HUES48 (cell line): ENCODE measurements at regions not wholly inside any gene's neighbourhood (a gene's known extent, or its start where the extent isn't known, plus 50 kb on each side); places are given as distances from the start of the nearest gene placed in this dataset.

Source experiments
- H3K27ac ChIP-seq: one replicate; pipeline ENCODE4 v1.7.0; 2013; ENCODE audit warnings: low read depth, low read length, inconsistent platforms
- H3K27me3 ChIP-seq: 2 replicates; pipeline ENCODE4 v1.6.1; 2013; ENCODE audit warnings: mild to moderate bottlenecking, low read length; ENCODE audit not compliant: control insufficient read depth, insufficient read depth
- H3K36me3 ChIP-seq: 2 replicates; pipeline ENCODE4 v1.6.1; 2013; ENCODE audit warnings: low read length; ENCODE audit not compliant: control insufficient read depth, insufficient read depth
- H3K4me1 ChIP-seq: 2 replicates; pipeline ENCODE4 v1.6.1; 2013; ENCODE audit warnings: mild to moderate bottlenecking, low read length; ENCODE audit not compliant: control insufficient read depth, insufficient read depth
- H3K4me3 ChIP-seq: 2 replicates; pipeline ENCODE4 v1.5.1; 2013; ENCODE audit warnings: mild to moderate bottlenecking, low read depth, low read length
- H3K9ac ChIP-seq: 2 replicates; pipeline ENCODE4 v1.6.1; 2013; ENCODE audit warnings: mild to moderate bottlenecking, low read depth, low read length, moderate library complexity
- H3K9me3 ChIP-seq: 2 replicates; pipeline ENCODE4 v1.6.1; 2013; ENCODE audit warnings: low read length; ENCODE audit not compliant: control insufficient read depth, insufficient read depth

DNA sequence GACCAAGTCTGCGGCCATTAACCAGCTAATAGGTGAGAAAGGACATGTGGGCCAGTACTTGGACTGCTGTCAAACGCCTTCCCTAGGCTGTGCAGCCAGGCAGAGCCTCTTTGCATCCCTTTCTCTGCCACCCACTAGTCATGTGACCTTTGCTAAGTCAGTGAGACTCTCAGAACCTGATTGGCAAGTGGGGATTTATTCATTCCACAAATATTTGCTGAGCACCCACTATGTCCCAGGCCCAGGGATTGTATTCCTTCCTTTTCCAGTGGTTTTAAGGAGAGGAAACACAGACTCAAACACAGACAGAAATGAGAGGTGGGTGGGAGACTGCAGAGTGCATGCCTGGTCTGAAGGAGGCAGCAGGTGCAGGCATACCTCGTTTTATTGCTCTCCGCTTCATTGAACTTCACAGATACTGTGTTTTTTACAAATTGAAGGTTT, 71.6 kb upstream of the GALNT10 start:
- no peaks in the 10 kb centered on the region for H3K9me3 ChIP-seq

DNA sequence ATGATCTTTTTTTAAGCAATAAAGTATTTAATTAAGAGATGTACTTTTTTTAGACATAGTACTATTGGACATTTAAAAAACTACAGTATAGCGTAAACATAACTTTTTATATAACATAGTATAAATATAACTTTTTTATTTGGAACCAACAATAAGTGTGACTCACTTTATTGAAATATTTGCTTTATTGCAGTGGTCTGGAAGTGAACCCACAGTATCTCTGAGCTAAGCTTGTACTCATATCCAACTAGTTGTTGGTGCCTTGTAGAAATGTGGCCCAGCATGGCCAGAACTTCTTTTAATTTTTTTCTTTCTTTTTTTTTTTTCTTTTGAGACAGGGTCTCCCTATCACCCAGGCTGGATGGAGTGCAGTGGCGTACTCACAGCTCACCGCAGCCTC, 61.5 kb upstream of the GALNT10 start:
- Histone ChIP-seq H3K27me3 (no peaks in the 10 kb centered on the region; the same call in 1 of the 2 replicates), H3K9me3 (no peaks in the 10 kb centered on the region), H3K4me3 (no peak overlapping the region), H3K36me3 (no peaks in the 10 kb centered on the region), H3K4me1 (no peaks in the 10 kb centered on the region), H3K27ac (no peak overlapping the region), H3K9ac (no peak overlapping the region)

More for the DNA sequence above, 71.6 kb upstream of the GALNT10 start:
- 0 out of 2 replicates have a peak, but pooled peaks cover 6% of the 10 kb centered on the region for H3K4me1 ChIP-seq
- H3K36me3 ChIP-seq = no peaks in the 10 kb centered on the region
- H3K9ac ChIP-seq = no peak overlapping the region
- no peak overlapping the region for H3K27ac ChIP-seq
- no peak overlapping the region for H3K4me3 ChIP-seq
- H3K27me3 ChIP-seq = no peaks in the 10 kb centered on the region

- no peaks in the 10 kb centered on the region for H3K36me3 ChIP-seq
- H3K27ac ChIP-seq = no peak overlapping the region
- no peak overlapping the region for H3K4me3 ChIP-seq
- no peaks in the 10 kb centered on the region for H3K4me1 ChIP-seq
- H3K27me3 ChIP-seq = no peaks in the 10 kb centered on the region; the same call in 1 of the 2 replicates
- H3K9me3 ChIP-seq = no peaks in the 10 kb centered on the region
- H3K9ac ChIP-seq = no peak overlapping the region
These were observed 60.6 kb upstream of the GALNT10 start for GRCh38 chr5:154129921-154130320.

DNA sequence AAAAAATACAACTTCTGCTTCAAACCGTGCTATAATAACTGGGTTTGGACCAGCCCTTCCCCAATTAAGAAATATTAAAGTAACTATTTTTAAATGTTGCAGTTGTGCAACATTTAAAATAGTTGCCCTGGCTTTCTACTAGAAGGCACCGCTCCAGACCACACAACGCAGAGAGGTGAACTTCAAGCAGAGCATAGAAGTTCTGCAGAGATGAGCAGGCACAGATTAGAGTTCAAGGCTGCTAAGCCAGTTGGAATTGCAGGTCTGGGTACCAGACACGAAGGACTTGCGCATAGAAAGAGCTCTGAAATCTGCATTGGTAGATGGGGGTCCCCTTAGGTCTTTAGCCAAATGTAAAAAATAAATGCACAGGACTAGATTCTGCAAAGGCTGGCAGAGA, 58.7 kb upstream of the GALNT10 start:
- H3K27me3 ChIP-seq = no peaks in the 10 kb centered on the region; the same call in 1 of the 2 replicates
- no peaks in the 10 kb centered on the region for H3K9me3 ChIP-seq
- H3K4me1 ChIP-seq = 0 out of 2 replicates have a peak, but pooled peaks cover 4% of the 10 kb centered on the region
- H3K36me3 ChIP-seq = no peaks in the 10 kb centered on the region
- no peak overlapping the region for H3K27ac ChIP-seq
- no peak overlapping the region for H3K9ac ChIP-seq
- no peak overlapping the region for H3K4me3 ChIP-seq

GRCh38 chr5:154132718-154133307, 57.7 kb upstream of the GALNT10 start:
- no peaks in the 10 kb centered on the region for H3K9me3 ChIP-seq
- H3K4me3 ChIP-seq = no peak overlapping the region
- H3K27ac ChIP-seq = no peak overlapping the region
- H3K27me3 ChIP-seq = no peaks in the 10 kb centered on the region; the same call in 1 of the 2 replicates
- H3K4me1 ChIP-seq = 0 out of 2 replicates have a peak, but pooled peaks cover 4% of the 10 kb centered on the region
- no peaks in the 10 kb centered on the region for H3K36me3 ChIP-seq
- no peak overlapping the region for H3K9ac ChIP-seq

DNA sequence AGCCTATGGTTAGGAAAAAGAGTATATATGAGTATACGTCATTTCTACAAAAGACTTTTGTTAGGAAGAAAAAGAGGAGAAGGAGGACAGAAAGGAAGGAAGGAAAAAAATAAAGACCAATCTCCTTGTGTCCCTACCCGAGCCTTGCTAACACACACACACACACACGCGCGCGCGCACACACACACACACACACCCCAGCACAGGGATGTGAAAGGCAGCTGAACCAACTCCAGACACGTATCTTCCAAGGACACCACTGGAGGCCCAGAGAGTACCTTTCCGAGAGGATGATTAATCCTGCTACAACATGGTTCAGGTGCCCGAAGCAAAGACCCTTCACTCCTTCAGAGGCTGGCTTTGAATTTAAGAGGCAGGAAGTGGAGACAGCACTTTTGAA, 56.9 kb upstream of the GALNT10 start:
- Histone ChIP-seq H3K27me3 (no peaks in the 10 kb centered on the region; the same call in 1 of the 2 replicates), H3K9me3 (no peaks in the 10 kb centered on the region), H3K9ac (no peak overlapping the region), H3K4me1 (0 out of 2 replicates have a peak, but pooled peaks cover 4% of the 10 kb centered on the region), H3K36me3 (no peaks in the 10 kb centered on the region), H3K4me3 (no peak overlapping the region), H3K27ac (no peak overlapping the region)

DNA sequence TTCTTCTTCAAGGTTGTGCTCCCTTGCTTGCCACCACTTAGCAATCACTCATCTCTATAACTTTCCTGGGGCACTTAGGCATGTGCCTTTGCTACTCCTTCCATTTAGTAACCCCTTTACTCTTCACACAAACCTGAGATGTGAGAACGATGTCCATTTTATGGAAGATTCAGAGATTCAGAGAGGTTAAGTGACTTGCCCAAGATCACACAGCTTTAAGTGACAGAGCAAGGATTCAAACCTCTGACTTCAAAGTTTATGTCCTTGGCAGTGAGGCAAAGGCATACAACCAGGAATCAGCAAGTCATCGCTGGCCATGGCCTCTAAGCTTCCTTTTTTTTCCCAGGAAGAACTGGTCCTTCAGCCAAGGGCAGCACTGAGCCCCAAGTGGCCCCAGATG, 56.0 kb upstream of the GALNT10 start:
- no peaks in the 10 kb centered on the region for H3K9me3 ChIP-seq
- no peak overlapping the region for H3K27ac ChIP-seq
- no peaks in the 10 kb centered on the region; the same call in 1 of the 2 replicates for H3K27me3 ChIP-seq
- H3K36me3 ChIP-seq = no peaks in the 10 kb centered on the region
- no peak overlapping the region for H3K9ac ChIP-seq
- H3K4me3 ChIP-seq = no peak overlapping the region
- 0 out of 2 replicates have a peak, but pooled peaks cover 4% of the 10 kb centered on the region for H3K4me1 ChIP-seq

- Histone ChIP-seq H3K9me3 (no peaks in the 10 kb centered on the region), H3K27me3 (no peaks in the 10 kb centered on the region; the same call in 1 of the 2 replicates), H3K4me3 (no peak overlapping the region), H3K36me3 (no peaks in the 10 kb centered on the region), H3K27ac (no peak overlapping the region), H3K4me1 (0 out of 2 replicates have a peak, but pooled peaks cover 4% of the 10 kb centered on the region), H3K9ac (no peak overlapping the region)
These were observed 55.3 kb upstream of the GALNT10 start for GRCh38 chr5:154135125-154135817.

DNA sequence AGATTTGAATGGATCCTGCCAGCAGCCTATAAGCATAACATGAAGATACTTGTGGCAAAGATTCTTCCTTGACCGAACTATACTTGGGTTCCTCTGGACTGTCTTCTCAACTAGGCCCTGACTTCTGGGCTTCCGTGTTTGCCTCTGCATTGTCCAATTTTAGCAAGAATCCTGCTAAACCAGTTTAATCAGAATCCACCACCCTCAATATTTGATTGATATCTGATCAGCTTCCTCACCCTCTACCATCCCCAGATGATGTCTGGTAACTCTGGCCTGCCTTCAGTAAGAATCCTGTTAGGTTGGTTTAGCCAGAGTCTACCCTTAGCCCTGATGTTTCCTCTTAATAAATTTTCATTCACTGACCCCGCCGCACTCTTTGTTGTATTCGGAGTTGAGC, 54.4 kb upstream of the GALNT10 start:
- H3K27ac ChIP-seq = no peak overlapping the region

DNA sequence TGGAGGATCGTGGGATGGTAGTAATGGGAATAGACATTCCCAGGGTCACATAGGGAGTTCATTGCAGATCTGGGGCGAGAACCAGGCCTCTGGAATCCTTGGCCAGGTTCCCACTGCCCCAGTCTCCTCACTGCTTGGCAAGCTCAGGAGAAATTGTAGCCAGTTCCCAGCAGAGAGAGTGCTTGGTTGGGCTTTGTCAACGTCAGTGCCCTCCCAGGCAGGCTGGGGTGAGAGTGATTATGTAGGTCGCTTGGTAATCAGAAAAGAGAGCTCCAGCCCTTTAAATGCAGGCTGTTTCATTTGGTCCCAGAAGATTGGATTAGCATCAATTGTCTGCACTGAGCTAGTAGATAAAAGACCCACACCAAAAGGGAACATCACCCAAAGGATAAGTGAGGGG, 51.8 kb upstream of the GALNT10 start:
- Histone ChIP-seq H3K9me3 (no peaks in the 10 kb centered on the region), H3K4me3 (no peak overlapping the region), H3K27ac (no peak overlapping the region), H3K4me1 (0 out of 2 replicates have a peak, but pooled peaks cover 4% of the 10 kb centered on the region), H3K27me3 (no peaks in the 10 kb centered on the region), H3K9ac (no peak overlapping the region), H3K36me3 (no peaks in the 10 kb centered on the region)

More for the DNA sequence above, 54.4 kb upstream of the GALNT10 start:
- H3K9ac ChIP-seq = no peak overlapping the region
- H3K27me3 ChIP-seq = no peaks in the 10 kb centered on the region; the same call in 1 of the 2 replicates
- no peak overlapping the region for H3K4me3 ChIP-seq
- no peaks in the 10 kb centered on the region for H3K36me3 ChIP-seq
- no peaks in the 10 kb centered on the region for H3K9me3 ChIP-seq
- 0 out of 2 replicates have a peak, but pooled peaks cover 4% of the 10 kb centered on the region for H3K4me1 ChIP-seq

GRCh38 chr5:154140381-154140780, 50.2 kb upstream of the GALNT10 start:
- no peak overlapping the region for H3K4me3 ChIP-seq
- H3K27me3 ChIP-seq = no peaks in the 10 kb centered on the region
- H3K9ac ChIP-seq = no peak overlapping the region
- no peaks in the 10 kb centered on the region for H3K36me3 ChIP-seq
- no peak overlapping the region for H3K27ac ChIP-seq
- H3K4me1 ChIP-seq = peaks cover 5% of the 10 kb centered on the region; the same call in 1 of the 2 replicates
- H3K9me3 ChIP-seq = no peaks in the 10 kb centered on the region
